HEK293 (cell line): ENCODE measurements at regions not wholly inside any gene's neighbourhood (a gene's known extent, or its start where the extent isn't known, plus 50 kb on each side); places are given as distances from the start of the nearest gene placed in this dataset.

Experiments
- CTCF ChIA-PET: fragments of 350-600 bp; formaldehyde crosslinking; extraction: SDS; loops from one replicate; lab custom pipeline; 2021; ENCODE audit warnings: antibody characterized with exemption; lab: Yijun Ruan, JAX
- POLR2A ChIA-PET: fragments of 300-600 bp; formaldehyde crosslinking; extraction: SDS; loops from one replicate; lab custom pipeline; 2020; ENCODE audit warnings: antibody characterized with exemption, inconsistent platforms; lab: Yijun Ruan, JAX
- H3K27ac ChIP-seq: fragments of 200-500 bp; sonication (Bioruptor generic); 2 replicates; pipeline ENCODE4 v1.5.1; 2014; ENCODE audit warnings: low read depth, low read length, control low read depth, inconsistent platforms; ENCODE audit errors: extremely low read depth
- H3K36me3 ChIP-seq, 2 experiments: fragments of 200-500 bp in 1 of 2; sonication (Bioruptor generic) in 1 of 2; 1 replicate in 1 of 2; 2 replicates in 1 of 2; pipeline ENCODE4 v1.5.1; 2014 to 2017; ENCODE audit warnings: inconsistent platforms in 2 of 2, low read length in 2 of 2; ENCODE audit not compliant: control insufficient read depth in 2 of 2, insufficient read depth in 1 of 2
- H3K4me1 ChIP-seq: fragments of 200-500 bp; sonication (Bioruptor generic); 2 replicates; pipeline ENCODE4 v1.5.1; 2014; ENCODE audit warnings: mild to moderate bottlenecking, low read length, inconsistent platforms; ENCODE audit not compliant: control insufficient read depth, insufficient read depth
- H3K4me3 ChIP-seq: 2 replicates; pipeline ENCODE4 v1.5.1; 2011; ENCODE audit warnings: low read depth, mild to moderate bottlenecking, control low read depth, low read length, moderate library complexity
- H3K9me3 ChIP-seq: fragments of 200-500 bp; sonication (Bioruptor generic); 2 replicates; pipeline ENCODE4 v1.5.1; 2014; ENCODE audit warnings: low read depth, low read length, inconsistent platforms; ENCODE audit not compliant: control insufficient read depth, insufficient read depth
- ATF2 ChIP-seq: fragments of 450-650 bp; formaldehyde crosslinking; IDR thresholded peaks from 2 replicates; pipeline ENCODE4 v1.5.1; 2016; ENCODE audit warnings: missing biosample characterization, missing genetic modification characterization, low read depth
- GLIS1 ChIP-seq: fragments of 450-650 bp; formaldehyde crosslinking; IDR thresholded peaks from 2 replicates; pipeline ENCODE4 v1.5.1; 2016; ENCODE audit warnings: missing biosample characterization, missing genetic modification characterization
- INSM2 ChIP-seq: fragments of 450-650 bp; formaldehyde crosslinking; IDR thresholded peaks from 2 replicates; pipeline ENCODE4 v1.5.1; 2016; ENCODE audit warnings: missing biosample characterization, missing genetic modification characterization
- KLF1 ChIP-seq: fragments of 450-650 bp; formaldehyde crosslinking; IDR thresholded peaks from 2 replicates; pipeline ENCODE4 v1.5.1; 2016; ENCODE audit warnings: missing biosample characterization, missing genetic modification characterization
- KLF17 ChIP-seq: fragments of 450-650 bp; formaldehyde crosslinking; IDR thresholded peaks from 2 replicates; pipeline ENCODE4 v1.5.1; 2016; ENCODE audit warnings: missing biosample characterization, missing genetic modification characterization
- KLF7 ChIP-seq: fragments of 450-650 bp; formaldehyde crosslinking; IDR thresholded peaks from 2 replicates; pipeline ENCODE4 v1.5.1; 2016; ENCODE audit warnings: missing biosample characterization, missing genetic modification characterization, borderline replicate concordance
- OSR2 ChIP-seq: fragments of 450-650 bp; formaldehyde crosslinking; IDR thresholded peaks from 2 replicates; pipeline ENCODE4 v1.5.1; 2016; ENCODE audit warnings: missing biosample characterization, missing genetic modification characterization
- PRDM4 ChIP-seq: fragments of 450-650 bp; formaldehyde crosslinking; IDR thresholded peaks from 2 replicates; pipeline ENCODE4 v1.5.1; 2017; ENCODE audit warnings: missing biosample characterization, missing genetic modification characterization
- SALL2 ChIP-seq: fragments of 450-650 bp; formaldehyde crosslinking; IDR thresholded peaks from 2 replicates; pipeline ENCODE4 v1.5.0; 2017; ENCODE audit warnings: missing biosample characterization, mild to moderate bottlenecking, missing genetic modification characterization, borderline replicate concordance
- SCRT1 ChIP-seq: fragments of 450-650 bp; formaldehyde crosslinking; IDR thresholded peaks from 2 replicates; pipeline ENCODE4 v1.5.1; 2016; ENCODE audit warnings: missing biosample characterization, missing genetic modification characterization, borderline replicate concordance
- WT1 ChIP-seq: fragments of 450-650 bp; formaldehyde crosslinking; IDR thresholded peaks from 2 replicates; pipeline ENCODE4 v1.5.1; 2016; ENCODE audit warnings: missing biosample characterization, missing genetic modification characterization
- ZBTB1 ChIP-seq: fragments of 450-650 bp; formaldehyde crosslinking; IDR thresholded peaks from 2 replicates; pipeline ENCODE4 v1.5.1; 2016; ENCODE audit warnings: missing biosample characterization, missing genetic modification characterization
- ZNF112 ChIP-seq: fragments of 450-650 bp; formaldehyde crosslinking; IDR thresholded peaks from 2 replicates; pipeline ENCODE4 v1.5.0; 2017; ENCODE audit warnings: missing biosample characterization, missing genetic modification characterization
- ZNF114 ChIP-seq: fragments of 450-650 bp; formaldehyde crosslinking; IDR thresholded peaks from 2 replicates; pipeline ENCODE4 v1.5.0; 2017; ENCODE audit warnings: missing biosample characterization, missing genetic modification characterization
- ZNF26 ChIP-seq: fragments of 450-650 bp; formaldehyde crosslinking; IDR thresholded peaks from 2 replicates; pipeline ENCODE4 v1.5.1; 2016; ENCODE audit warnings: missing biosample characterization, missing genetic modification characterization
- ZNF311 ChIP-seq: fragments of 450-650 bp; formaldehyde crosslinking; IDR thresholded peaks from 2 replicates; pipeline ENCODE4 v1.5.1; 2017; ENCODE audit warnings: missing biosample characterization, missing genetic modification characterization, borderline replicate concordance
- ZNF335 ChIP-seq: fragments of 450-650 bp; formaldehyde crosslinking; conservative IDR thresholded peaks from 2 replicates; pipeline ENCODE4 v1.5.1; 2016; ENCODE audit warnings: missing biosample characterization, missing genetic modification characterization
- ZNF362 ChIP-seq: fragments of 450-650 bp; formaldehyde crosslinking; IDR thresholded peaks from 2 replicates; pipeline ENCODE4 v1.5.1; 2016; ENCODE audit warnings: missing biosample characterization, missing genetic modification characterization
- ZNF473 ChIP-seq: fragments of 450-650 bp; formaldehyde crosslinking; IDR thresholded peaks from 2 replicates; pipeline ENCODE4 v1.5.1; 2017; ENCODE audit warnings: missing biosample characterization, missing genetic modification characterization
- ZNF513 ChIP-seq: fragments of 450-650 bp; IDR thresholded peaks from 2 replicates; pipeline ENCODE4 v1.5.1; 2018; ENCODE audit warnings: missing biosample characterization, missing genetic modification characterization
- ZNF558 ChIP-seq: fragments of 450-650 bp; formaldehyde crosslinking; IDR thresholded peaks from 2 replicates; pipeline ENCODE4 v1.5.1; 2016; ENCODE audit warnings: missing biosample characterization, missing genetic modification characterization
- ZNF600 ChIP-seq: fragments of 450-650 bp; formaldehyde crosslinking; IDR thresholded peaks from 2 replicates; pipeline ENCODE4 v1.5.1; 2016; ENCODE audit warnings: missing biosample characterization, missing genetic modification characterization
- ZNF747 ChIP-seq: fragments of 450-650 bp; formaldehyde crosslinking; IDR thresholded peaks from 2 replicates; pipeline ENCODE4 v1.5.1; 2016; ENCODE audit warnings: missing biosample characterization, missing genetic modification characterization
- ZNF76 ChIP-seq: fragments of 450-650 bp; formaldehyde crosslinking; IDR thresholded peaks from 2 replicates; pipeline ENCODE4; 2016; ENCODE audit warnings: low read depth, missing biosample characterization, missing genetic modification characterization, borderline replicate concordance
- ZNF830 ChIP-seq: fragments of 450-650 bp; IDR thresholded peaks from 2 replicates; pipeline ENCODE4 v1.5.0; 2018; ENCODE audit warnings: missing biosample characterization, missing genetic modification characterization, low read depth, mild to moderate bottlenecking, moderate library complexity
- ZSCAN23 ChIP-seq: fragments of 450-650 bp; formaldehyde crosslinking; IDR thresholded peaks from 2 replicates; pipeline ENCODE4 v1.5.1; 2016; ENCODE audit warnings: missing biosample characterization, missing genetic modification characterization

GRCh38 chr16:64498363-64498762 lies 623.5 kb downstream of the CDH11 start:
- Histone ChIP-seq H3K4me1 (no peaks in the 10 kb centered on the region), H3K4me3 (no peak overlapping the region), H3K9me3 (no peaks in the 10 kb centered on the region), H3K36me3 (no peaks in the 10 kb centered on the region), H3K27ac (no peak overlapping the region)
- POLR2A ChIA-PET = no interaction called here
- TF ChIP-seq GLIS1 (tag by site-specific recombination) (no peak), ZNF76 (no peak), ZNF513 (tag by site-specific recombination) (no peak), ZNF600 (tag by site-specific recombination) (no peak), ZNF112 (tag by site-specific recombination) (no peak), WT1 (no peak), KLF7 (tag by site-specific recombination) (no peak), ZNF114 (no peak), ZNF473 (tag by site-specific recombination) (no peak)
- CTCF ChIA-PET = no interaction called here

GRCh38 chr16:64493709-64494108 lies 628.2 kb downstream of the CDH11 start:
- CTCF ChIA-PET = no interaction called here
- Histone ChIP-seq H3K9me3 (no peaks in the 10 kb centered on the region), H3K4me1 (no peaks in the 10 kb centered on the region), H3K36me3 (no peaks in the 10 kb centered on the region), H3K27ac (no peak overlapping the region), H3K4me3 (no peak overlapping the region)
- POLR2A ChIA-PET = no interaction called here
- TF ChIP-seq ZNF26 (no peak), KLF1 (tag by site-specific recombination) (no peak), PRDM4 (tag by site-specific recombination) (no peak), ZBTB1 (tag by site-specific recombination) (no peak), INSM2 (tag by site-specific recombination) (no peak), ATF2 (tag by site-specific recombination) (no peak), ZNF362 (no peak), ZNF335 (no peak), ZNF747 (tag by site-specific recombination) (no peak), ZNF311 (tag by site-specific recombination) (no peak), ZNF558 (tag by site-specific recombination) (no peak), SCRT1 (tag by site-specific recombination) (no peak), KLF17 (tag by site-specific recombination) (no peak), SALL2 (no peak), ZSCAN23 (tag by site-specific recombination) (no peak), ZNF830 (tag by site-specific recombination) (no peak), OSR2 (tag by site-specific recombination) (no peak)
